Colon (tissue), 2 donors: ENCODE measurements at regions not wholly inside any gene's neighbourhood (a gene's known extent, or its start where the extent isn't known, plus 50 kb on each side); places are given as distances from the start of the nearest gene placed in this dataset.

Experiments used
- FAIRE-seq: peaks from 2 replicates; lab custom pipeline; 2012; peaks lifted over from hg19 to GRCh38; lab: Jason Lieb, UNC
- donor health status: control.
- donor health status: control.

- FAIRE-seq, result no peak
These were observed 80.2 kb downstream of the ETS2 start for GRCh38 chr21:38885909-38886308.

- no peak for FAIRE-seq
These were observed 78.7 kb downstream of the ETS2 start for GRCh38 chr21:38884440-38884839.

DNA sequence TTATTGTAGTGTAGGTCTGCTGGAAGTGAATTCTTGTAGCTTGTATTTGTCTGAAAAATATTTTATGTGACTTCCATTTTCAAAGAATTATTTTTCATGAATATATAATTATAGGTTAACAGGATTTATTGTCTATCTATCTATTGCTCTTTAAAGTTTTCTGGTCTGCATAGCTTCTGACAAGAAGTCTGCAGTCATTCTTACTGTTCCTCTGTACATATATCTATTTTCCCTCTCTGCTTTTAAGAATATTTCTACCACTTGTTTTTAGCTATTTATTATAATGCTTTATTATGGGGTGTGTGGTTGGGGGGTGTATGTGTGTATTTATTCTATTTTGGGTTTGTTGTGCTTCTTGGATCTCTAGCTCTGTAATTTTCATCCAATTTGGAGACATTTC, 77.4 kb downstream of the ETS2 start:
- FAIRE-seq, result no peak

GRCh38 chr21:38881131-38881530, 75.4 kb downstream of the ETS2 start:
- FAIRE-seq, result no peak

GRCh38 chr21:38880577-38880966, 74.8 kb downstream of the ETS2 start:
- no peak for FAIRE-seq

DNA sequence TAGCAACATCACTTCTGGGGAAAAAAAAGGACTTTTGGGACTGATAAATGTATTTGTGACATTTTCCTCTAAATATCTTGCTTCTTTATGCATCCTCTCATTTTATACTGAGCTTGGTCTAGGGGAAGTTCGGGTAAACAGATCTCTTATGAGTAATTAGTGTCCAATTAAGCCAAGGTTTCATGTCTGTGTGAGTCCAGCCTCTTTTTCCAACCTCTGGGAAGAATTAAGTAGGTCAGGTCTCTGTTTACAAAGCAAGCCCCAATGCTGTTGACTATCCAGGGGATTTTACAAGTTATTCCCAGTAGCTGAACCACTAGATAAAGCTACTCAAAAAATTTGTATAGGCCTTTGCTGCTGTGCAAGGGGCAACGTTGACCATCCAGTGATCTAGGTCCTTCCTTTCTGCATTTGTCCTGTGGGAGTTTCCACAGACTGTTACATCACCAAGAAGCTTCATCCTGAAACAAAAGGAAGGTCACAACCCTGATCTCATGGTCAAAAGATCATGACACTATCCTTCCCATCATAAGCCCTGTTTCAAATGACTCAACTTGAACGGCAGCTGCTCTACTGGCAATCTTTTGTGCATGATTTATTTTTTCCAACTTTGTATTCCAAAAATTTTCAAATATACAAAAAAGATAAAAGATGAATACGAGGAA, 74.3 kb downstream of the ETS2 start:
- no peak for FAIRE-seq

DNA sequence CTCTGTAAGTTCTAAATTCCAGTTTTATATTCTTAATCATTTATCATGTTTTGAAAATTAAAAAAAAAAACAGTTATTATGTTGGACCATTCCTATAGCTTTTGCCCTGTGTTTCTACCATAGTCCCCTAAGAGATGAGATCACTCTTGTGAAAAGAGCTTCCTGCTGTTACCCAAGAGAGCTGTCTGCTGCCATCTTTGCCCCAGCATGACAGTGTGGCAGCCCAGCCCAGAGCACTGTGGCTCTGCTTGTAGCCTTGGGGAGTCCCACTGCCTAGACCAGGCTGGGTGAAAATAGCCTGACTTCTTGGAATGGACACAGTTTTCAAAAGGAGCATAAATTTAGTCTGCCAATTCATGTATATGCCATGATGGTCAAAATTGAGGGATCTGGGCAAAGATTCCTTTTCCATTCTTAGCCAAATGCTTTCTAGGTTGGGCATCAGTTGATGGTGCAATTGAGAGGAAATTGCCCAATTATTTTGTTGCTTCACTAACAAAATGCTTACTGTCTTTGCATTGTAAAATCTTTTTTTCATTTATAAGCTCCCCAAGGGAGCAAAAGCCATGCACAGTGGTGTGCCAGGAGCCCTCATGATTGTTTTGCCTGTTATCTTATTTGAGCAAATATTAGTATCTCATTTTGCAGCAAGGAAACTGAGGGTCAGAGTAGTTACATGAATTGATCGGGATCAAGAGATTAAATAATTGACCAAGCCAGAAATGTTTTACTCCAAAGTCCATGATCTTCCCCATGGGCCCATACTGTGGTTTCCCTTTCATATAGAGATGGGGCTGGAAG, 72.8 kb downstream of the ETS2 start:
- no peak for FAIRE-seq

- FAIRE-seq, result no peak
These were observed 70.2 kb downstream of the ETS2 start for GRCh38 chr21:38875694-38876492.
